Activated T-cell treated with anti-CD3 and anti-CD28 coated beads, Interleukin-2, amount 50 U/mL, for 48 hours (primary cell): ENCODE measurements at regions not wholly inside any gene's neighbourhood (a gene's known extent, or its start where the extent isn't known, plus 50 kb on each side); places are given as distances from the start of the nearest gene placed in this dataset.

Experiments
- DNase-seq, 2 experiments: peaks; one replicate each; pipeline ENCODE4 v3.0.0-alpha.2; 2020

- no peak for DNase-seq
These were observed 468.7 kb downstream of the RPS24 start for GRCh38 chr10:78502210-78502936.

- DNase-seq = no peak
These were observed 470.5 kb downstream of the RPS24 start for GRCh38 chr10:78504181-78504580.

GRCh38 chr10:78505657-78506056 lies 472.0 kb downstream of the RPS24 start:
- DNase-seq = no peak

- no peak for DNase-seq
These were observed 473.0 kb downstream of the RPS24 start for GRCh38 chr10:78506614-78507013.

GRCh38 chr10:78507510-78508160 lies 474.0 kb downstream of the RPS24 start:
- no peak for DNase-seq

GRCh38 chr10:78508955-78509748 lies 475.5 kb downstream of the RPS24 start:
- DNase-seq = no peak

- no peak for DNase-seq
These were observed 477.1 kb downstream of the RPS24 start for GRCh38 chr10:78510566-78511323.

- no peak for DNase-seq
These were observed 477.9 kb downstream of the RPS24 start for GRCh38 chr10:78511324-78512204.

- no peak for DNase-seq
These were observed 478.5 kb downstream of the RPS24 start for GRCh38 chr10:78512205-78512550.

- peak in 1 of 2 experiments; percentile 3 for DNase-seq
These were observed 479.7 kb downstream of the RPS24 start for GRCh38 chr10:78513330-78513729.

- DNase-seq = peak in 1 of 2 experiments; percentile 4
These were observed 480.3 kb downstream of the RPS24 start for GRCh38 chr10:78513986-78514385.

- no peak for DNase-seq
These were observed 480.8 kb downstream of the RPS24 start for GRCh38 chr10:78514459-78514858.

- no peak for DNase-seq
These were observed 481.6 kb downstream of the RPS24 start for GRCh38 chr10:78515038-78515872.

GRCh38 chr10:78515873-78516153 lies 482.1 kb downstream of the RPS24 start:
- DNase-seq = no peak

GRCh38 chr10:78516236-78516635 lies 482.6 kb downstream of the RPS24 start:
- DNase-seq = no peak

- no peak for DNase-seq
These were observed 483.1 kb downstream of the RPS24 start for GRCh38 chr10:78516756-78517155.

- DNase-seq = no peak
These were observed 484.6 kb downstream of the RPS24 start for GRCh38 chr10:78518224-78518623.

GRCh38 chr10:78520737-78521430 lies 487.2 kb downstream of the RPS24 start:
- peak in 1 of 2 experiments; percentile 1 for DNase-seq

- no peak for DNase-seq
These were observed 489.8 kb downstream of the RPS24 start for GRCh38 chr10:78523453-78523852.

- DNase-seq = no peak
These were observed 490.7 kb downstream of the RPS24 start for GRCh38 chr10:78524342-78524741.

GRCh38 chr10:78524941-78525340 lies 491.3 kb downstream of the RPS24 start:
- DNase-seq = no peak
